ENCODE measurements at regions not wholly inside any gene's neighbourhood (a gene's known extent, or its start where the extent isn't known, plus 50 kb on each side); places are given as distances from the start of the nearest gene placed in this dataset.

DNA sequence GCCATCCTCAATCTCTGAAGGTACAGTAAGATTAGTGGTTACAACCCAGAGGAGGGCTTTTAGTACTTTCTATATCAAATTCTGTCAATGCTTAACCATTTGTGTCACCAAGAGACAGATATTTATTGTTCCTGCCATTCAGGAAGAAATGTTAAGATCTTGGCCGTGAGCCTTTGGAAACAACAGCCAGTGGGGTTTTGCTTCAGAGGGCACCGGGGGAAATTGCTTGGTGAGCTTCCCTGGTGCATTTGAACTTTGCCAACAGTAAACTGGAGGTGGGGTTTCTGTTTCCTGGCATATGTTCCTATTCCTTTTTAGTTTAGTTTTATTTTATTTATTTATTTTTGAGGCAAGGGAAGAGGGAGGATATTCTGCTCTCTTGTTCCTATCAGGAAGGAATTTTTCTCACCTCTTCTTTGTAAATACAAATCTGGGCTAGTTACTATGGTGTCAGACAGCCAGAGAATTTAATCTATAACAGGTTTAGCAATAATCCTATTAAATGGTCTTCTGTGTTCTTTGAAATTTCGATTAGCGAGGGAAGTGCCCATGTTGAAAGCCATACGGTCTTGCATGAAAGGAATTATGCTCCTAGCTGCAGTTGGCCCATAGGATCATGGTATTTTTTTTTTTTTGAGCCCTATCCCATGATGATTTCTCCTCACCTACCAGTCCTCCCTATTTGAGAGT, 95.7 kb downstream of the MAIP1 start:
- no peaks in the 10 kb centered on the region for H3K4me1 ChIP-seq
- intact Hi-C loops (cut with micrococcal nuclease; ENCODE audit: unreplicated experiment): no loop called here
- Mint-ChIP-seq H3K27ac (ENCODE audit: unreplicated experiment) (no peak overlapping the region), H3K36me3 (ENCODE audit: insufficient read depth, unreplicated experiment) (no peaks in the 10 kb centered on the region), H3K4me1 (ENCODE audit: low read depth, unreplicated experiment) (no peaks in the 10 kb centered on the region), H3K9me3 (ENCODE audit: unreplicated experiment) (peaks cover 19% of the 10 kb centered on the region), H3K4me3 (ENCODE audit: unreplicated experiment) (no peak overlapping the region), H3K27me3 (ENCODE audit: insufficient read depth, unreplicated experiment) (no peaks in the 10 kb centered on the region)
- CTCF ChIA-PET: no interaction called here
- BruUV-seq (replicated peaks): no TSS peak
- H3K27me3 ChIP-seq (replicated peaks; ENCODE audit: control insufficient read depth, insufficient read depth, low read length): no peaks in the 10 kb centered on the region
- H3K4me3 ChIP-seq (ENCODE audit: low read depth, low read length): no peak overlapping the region
- DNase-seq: no peak
- H3K36me3 ChIP-seq (ENCODE audit: control insufficient read depth, insufficient read depth, low read length): no peaks in the 10 kb centered on the region
- TF ChIP-seq, protein P1, sequence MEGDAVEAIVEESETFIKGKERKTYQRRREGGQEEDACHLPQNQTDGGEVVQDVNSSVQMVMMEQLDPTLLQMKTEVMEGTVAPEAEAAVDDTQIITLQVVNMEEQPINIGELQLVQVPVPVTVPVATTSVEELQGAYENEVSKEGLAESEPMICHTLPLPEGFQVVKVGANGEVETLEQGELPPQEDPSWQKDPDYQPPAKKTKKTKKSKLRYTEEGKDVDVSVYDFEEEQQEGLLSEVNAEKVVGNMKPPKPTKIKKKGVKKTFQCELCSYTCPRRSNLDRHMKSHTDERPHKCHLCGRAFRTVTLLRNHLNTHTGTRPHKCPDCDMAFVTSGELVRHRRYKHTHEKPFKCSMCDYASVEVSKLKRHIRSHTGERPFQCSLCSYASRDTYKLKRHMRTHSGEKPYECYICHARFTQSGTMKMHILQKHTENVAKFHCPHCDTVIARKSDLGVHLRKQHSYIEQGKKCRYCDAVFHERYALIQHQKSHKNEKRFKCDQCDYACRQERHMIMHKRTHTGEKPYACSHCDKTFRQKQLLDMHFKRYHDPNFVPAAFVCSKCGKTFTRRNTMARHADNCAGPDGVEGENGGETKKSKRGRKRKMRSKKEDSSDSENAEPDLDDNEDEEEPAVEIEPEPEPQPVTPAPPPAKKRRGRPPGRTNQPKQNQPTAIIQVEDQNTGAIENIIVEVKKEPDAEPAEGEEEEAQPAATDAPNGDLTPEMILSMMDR (IDR thresholded peaks at IDR 0.05; ENCODE audit: insufficient read depth in 1 of 2, low read depth in 1 of 2, low read length in 1 of 2, severe bottlenecking in 1 of 2, unreplicated experiment in 1 of 2): no peak
- peaks cover 4% of the 10 kb centered on the region; the same call in 1 of the 2 replicates for H3K9me3 ChIP-seq
- POLR2A ChIA-PET: no interaction called here

DNA sequence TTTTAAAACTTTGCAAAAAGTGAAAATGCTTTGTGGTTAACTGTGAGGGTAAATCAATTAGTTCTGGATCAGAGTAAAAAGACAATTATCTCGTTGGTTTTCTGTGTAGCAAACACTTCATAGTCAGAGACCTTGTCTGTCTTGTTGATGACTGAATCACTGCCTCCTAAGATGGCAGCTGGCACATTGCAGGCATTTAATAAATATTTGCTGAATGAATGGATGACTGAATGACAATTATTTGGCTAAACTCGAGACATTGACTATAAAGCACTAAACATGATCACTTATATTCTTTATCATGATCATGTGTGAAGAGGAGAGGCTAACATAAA, 96.2 kb downstream of the MAIP1 start:
- Mint-ChIP-seq H3K4me1 (ENCODE audit: low read depth, unreplicated experiment) (no peaks in the 10 kb centered on the region), H3K36me3 (ENCODE audit: insufficient read depth, unreplicated experiment) (no peaks in the 10 kb centered on the region), H3K27ac (ENCODE audit: unreplicated experiment) (no peak overlapping the region), H3K4me3 (ENCODE audit: unreplicated experiment) (no peak overlapping the region), H3K27me3 (ENCODE audit: insufficient read depth, unreplicated experiment) (no peaks in the 10 kb centered on the region), H3K9me3 (ENCODE audit: unreplicated experiment) (peaks cover 14% of the 10 kb centered on the region)
- Histone ChIP-seq H3K9me3 (no peaks in the 10 kb centered on the region), H3K4me1 (no peaks in the 10 kb centered on the region), H3K36me3 (ENCODE audit: control insufficient read depth, insufficient read depth, low read length) (no peaks in the 10 kb centered on the region), H3K4me3 (ENCODE audit: low read depth, low read length) (no peak overlapping the region), H3K27me3 (replicated peaks; ENCODE audit: control insufficient read depth, insufficient read depth, low read length) (no peaks in the 10 kb centered on the region)
- CTCF ChIA-PET: no interaction called here
- no TSS peak for BruUV-seq (replicated peaks)
- TF ChIP-seq, protein P1 (IDR thresholded peaks at IDR 0.05; ENCODE audit: insufficient read depth in 1 of 2, low read depth in 1 of 2, low read length in 1 of 2, severe bottlenecking in 1 of 2, unreplicated experiment in 1 of 2): no peak
- intact Hi-C loops (cut with micrococcal nuclease; ENCODE audit: unreplicated experiment): no loop called here
- DNase-seq: no peak
- POLR2A ChIA-PET: no interaction called here

DNA sequence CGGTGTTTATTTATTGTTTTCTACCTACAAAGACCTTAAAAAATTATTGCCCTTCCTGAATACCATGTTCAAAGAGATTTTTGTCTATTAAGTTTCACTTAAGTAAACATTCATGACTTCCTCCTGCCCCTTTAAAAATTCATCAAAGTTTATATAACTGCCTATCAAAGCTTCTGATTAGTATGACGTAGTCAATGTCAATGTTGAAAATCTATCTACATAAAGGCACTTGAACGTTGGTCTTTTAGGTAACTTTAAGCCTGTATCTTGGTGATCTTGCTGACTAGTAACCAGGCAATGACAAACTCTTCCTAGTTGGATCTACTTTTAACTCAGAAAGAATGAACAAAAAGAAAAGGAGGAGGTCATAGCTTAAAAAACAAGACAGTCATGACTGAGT, 97.2 kb downstream of the MAIP1 start:
- peaks cover 3% of the 10 kb centered on the region for H3K9me3 Mint-ChIP-seq (ENCODE audit: unreplicated experiment)
- no peaks in the 10 kb centered on the region for H3K27me3 ChIP-seq (replicated peaks; ENCODE audit: control insufficient read depth, insufficient read depth, low read length)
- intact Hi-C loops (cut with micrococcal nuclease; ENCODE audit: unreplicated experiment): no loop called here
- DNase-seq: no peak
- H3K4me1 ChIP-seq: no peaks in the 10 kb centered on the region
- ChIA-PET POLR2A (no interaction called here), CTCF (no interaction called here)
- TF ChIP-seq, protein P1 (IDR thresholded peaks at IDR 0.05; ENCODE audit: insufficient read depth in 1 of 2, low read depth in 1 of 2, low read length in 1 of 2, severe bottlenecking in 1 of 2, unreplicated experiment in 1 of 2): no peak
- no peak overlapping the region for H3K4me3 ChIP-seq (ENCODE audit: low read depth, low read length)
- no peaks in the 10 kb centered on the region for H3K36me3 Mint-ChIP-seq (ENCODE audit: insufficient read depth, unreplicated experiment)
- BruUV-seq (replicated peaks): no TSS peak
- H3K9me3 ChIP-seq: peaks cover 2% of the 10 kb centered on the region; the same call in 1 of the 2 replicates
- no peaks in the 10 kb centered on the region for H3K27me3 Mint-ChIP-seq (ENCODE audit: insufficient read depth, unreplicated experiment)
- no peak overlapping the region for H3K4me3 Mint-ChIP-seq (ENCODE audit: unreplicated experiment)
- no peak overlapping the region for H3K27ac Mint-ChIP-seq (ENCODE audit: unreplicated experiment)
- no peaks in the 10 kb centered on the region for H3K4me1 Mint-ChIP-seq (ENCODE audit: low read depth, unreplicated experiment)
- H3K36me3 ChIP-seq (ENCODE audit: control insufficient read depth, insufficient read depth, low read length): no peaks in the 10 kb centered on the region

Data from Caco-2 (cell line).